NCI-H2107 (cell line): ENCODE measurements at regions not wholly inside any gene's neighbourhood (a gene's known extent, or its start where the extent isn't known, plus 50 kb on each side); places are given as distances from the start of the nearest gene placed in this dataset.

Experiments
- DNase-seq: peaks from one replicate; lab custom pipeline; 2025; lab: John Stamatoyannopoulos, UW

- DNase-seq: no peak
Measured at GRCh38 chr12:59041241-59042121, 121.2 kb upstream of the LRIG3 start.

GRCh38 chr12:59040656-59041055 is 120.4 kb upstream of the LRIG3 start:
- DNase-seq: no peak

- DNase-seq: no peak
Measured at GRCh38 chr12:59040043-59040442, 119.7 kb upstream of the LRIG3 start.

- DNase-seq: no peak
Measured at GRCh38 chr12:59039005-59039404, 118.7 kb upstream of the LRIG3 start.

- DNase-seq: no peak
Measured at GRCh38 chr12:59036973-59037762, 116.9 kb upstream of the LRIG3 start.

GRCh38 chr12:59036347-59036746 is 116.0 kb upstream of the LRIG3 start:
- no peak for DNase-seq

GRCh38 chr12:59031313-59031712 is 111.0 kb upstream of the LRIG3 start:
- no peak for DNase-seq

- DNase-seq: no peak
Measured at GRCh38 chr12:59030415-59030814, 110.1 kb upstream of the LRIG3 start.

- no peak for DNase-seq
Measured at GRCh38 chr12:59027199-59027598, 106.9 kb upstream of the LRIG3 start.

- DNase-seq: no peak
Measured at GRCh38 chr12:59023861-59024424, 103.6 kb upstream of the LRIG3 start.

GRCh38 chr12:59020073-59020946 is 100.0 kb upstream of the LRIG3 start:
- no peak for DNase-seq

- no peak for DNase-seq
Measured at GRCh38 chr12:59014885-59015284, 94.6 kb upstream of the LRIG3 start.

GRCh38 chr12:59010941-59011340 is 90.6 kb upstream of the LRIG3 start:
- no peak for DNase-seq

GRCh38 chr12:59010118-59010517 is 89.8 kb upstream of the LRIG3 start:
- DNase-seq: no peak

GRCh38 chr12:59007620-59008019 is 87.3 kb upstream of the LRIG3 start:
- no peak for DNase-seq

GRCh38 chr12:59005193-59005955 is 85.1 kb upstream of the LRIG3 start:
- DNase-seq: no peak

- no peak for DNase-seq
Measured at GRCh38 chr12:59004456-59004855, 84.2 kb upstream of the LRIG3 start.

- no peak for DNase-seq
Measured at GRCh38 chr12:58995666-58996363, 75.5 kb upstream of the LRIG3 start.

- DNase-seq: no peak
Measured at GRCh38 chr12:58988643-58989344, 68.5 kb upstream of the LRIG3 start.

- no peak for DNase-seq
Measured at GRCh38 chr12:58981961-58982360, 61.7 kb upstream of the LRIG3 start.
